Tibial nerve (tissue), 4 donors: ENCODE measurements at regions not wholly inside any gene's neighbourhood (a gene's known extent, or its start where the extent isn't known, plus 50 kb on each side); places are given as distances from the start of the nearest gene placed in this dataset.

ENCODE experiments used
- DNase-seq, 2 donors: peaks; one replicate each; pipeline ENCODE4 v3.0.0-alpha.2; 2019; ENCODE audit warnings: low spot score in 2 of 2
- H3K27ac ChIP-seq, 4 donors: fragments of 200-600 bp; sonication (generic) in 3 of 4; one replicate each; pipeline ENCODE4 v1.5.1; 2017 to 2019; ENCODE audit warnings: mild to moderate bottlenecking in 1 of 4
- H3K27me3 ChIP-seq, 2 donors: fragments of 200-600 bp; sonication (generic) in 1 of 2; one replicate each; pipeline versions ENCODE4 v1.5.1 to v1.6.0; 2017 to 2019
- H3K36me3 ChIP-seq, 3 donors: fragments of 200-600 bp; sonication (generic); one replicate each; pipeline ENCODE4 v1.5.1; 2018 to 2019
- H3K4me1 ChIP-seq, 4 donors: fragments of 200-600 bp; sonication (generic) in 3 of 4; one replicate each; pipeline ENCODE4 v1.5.1; 2017 to 2019
- H3K4me3 ChIP-seq, 4 donors: fragments of 200-600 bp; sonication (generic) in 3 of 4; one replicate each; pipeline ENCODE4 v1.5.1; 2017 to 2019; ENCODE audit warnings: mild to moderate bottlenecking in 1 of 4, moderate library complexity in 1 of 4
- H3K9me3 ChIP-seq, 4 donors: fragments of 200-600 bp; sonication (generic) in 3 of 4; one replicate each; pipeline ENCODE4 v1.5.1; 2017 to 2019
- EP300 ChIP-seq, 2 donors: sonication (generic); formaldehyde crosslinking; IDR thresholded peaks; one replicate each; pipeline ENCODE4 v1.6.1; 2017; ENCODE audit warnings: antibody characterized with exemption in 2 of 2, mild to moderate bottlenecking in 1 of 2
- POLR2A ChIP-seq, 2 donors: fragments of 450-650 bp; IDR thresholded peaks; one replicate each; pipeline ENCODE4 v1.6.1; 2017; ENCODE audit warnings: antibody characterized with exemption in 2 of 2, mild to moderate bottlenecking in 2 of 2, moderate library complexity in 2 of 2
- WGBS, 2 donors: methylation state at CpG; one replicate each; pipeline ENCODE4 v1.1.5; 2018; 5-methylcytosine and 5-hydroxymethylcytosine counted together
- TF ChIP-seq, protein P1 (sequence below), 5 experiments: fragments of 200-600 bp in 3 of 5; fragments of 450-650 bp in 2 of 5; sonication (generic) in 3 of 5; IDR thresholded peaks; one replicate each; pipeline ENCODE4 v1.5.1; 2016 to 2019; ENCODE audit warnings: antibody characterized with exemption in 5 of 5, mild to moderate bottlenecking in 3 of 5, moderate library complexity in 2 of 5

DNA sequence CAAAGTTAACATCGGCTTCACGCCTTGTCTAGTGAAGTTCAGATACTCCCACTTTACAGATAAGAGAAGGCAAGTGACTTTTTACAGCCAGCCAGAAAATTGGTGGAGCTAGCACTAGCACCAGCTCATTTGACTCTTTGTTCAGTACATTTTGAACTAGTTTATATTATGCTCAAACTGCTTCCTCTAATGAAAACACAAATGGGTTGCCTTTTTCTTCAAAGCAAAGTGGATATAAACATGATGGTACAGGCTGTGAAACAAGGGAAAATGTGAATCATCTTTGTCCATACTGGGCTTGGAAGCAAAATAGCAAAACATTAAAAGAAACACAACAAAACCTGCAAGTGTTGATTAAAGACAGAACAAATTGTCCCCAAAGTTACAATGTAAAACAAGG is 99.6 kb upstream of the LHCGR start:
- Histone ChIP-seq H3K36me3 (no peaks in the 10 kb centered on the region), H3K9me3 (no peaks in the 10 kb centered on the region), H3K4me1 (no peaks in the 10 kb centered on the region), H3K27me3 (no peaks in the 10 kb centered on the region), H3K4me3 (no peak overlapping the region), H3K27ac (no peak overlapping the region)
- TF ChIP-seq EP300 (IDR thresholded peaks at IDR 0.05) (peak in 1 of 2 donors; percentile 25), POLR2A (IDR thresholded peaks at IDR 0.05) (no peak)
- 81 to 88% methylated on average over 2 of the region's 2 CpGs for WGBS, 2 donors
- no peak for DNase-seq

GRCh38 chr2:48854681-48855080 is 99.2 kb upstream of the LHCGR start:
- H3K4me1 ChIP-seq, result no peaks in the 10 kb centered on the region
- H3K27ac ChIP-seq, result no peak overlapping the region
- TF ChIP-seq, protein P1, sequence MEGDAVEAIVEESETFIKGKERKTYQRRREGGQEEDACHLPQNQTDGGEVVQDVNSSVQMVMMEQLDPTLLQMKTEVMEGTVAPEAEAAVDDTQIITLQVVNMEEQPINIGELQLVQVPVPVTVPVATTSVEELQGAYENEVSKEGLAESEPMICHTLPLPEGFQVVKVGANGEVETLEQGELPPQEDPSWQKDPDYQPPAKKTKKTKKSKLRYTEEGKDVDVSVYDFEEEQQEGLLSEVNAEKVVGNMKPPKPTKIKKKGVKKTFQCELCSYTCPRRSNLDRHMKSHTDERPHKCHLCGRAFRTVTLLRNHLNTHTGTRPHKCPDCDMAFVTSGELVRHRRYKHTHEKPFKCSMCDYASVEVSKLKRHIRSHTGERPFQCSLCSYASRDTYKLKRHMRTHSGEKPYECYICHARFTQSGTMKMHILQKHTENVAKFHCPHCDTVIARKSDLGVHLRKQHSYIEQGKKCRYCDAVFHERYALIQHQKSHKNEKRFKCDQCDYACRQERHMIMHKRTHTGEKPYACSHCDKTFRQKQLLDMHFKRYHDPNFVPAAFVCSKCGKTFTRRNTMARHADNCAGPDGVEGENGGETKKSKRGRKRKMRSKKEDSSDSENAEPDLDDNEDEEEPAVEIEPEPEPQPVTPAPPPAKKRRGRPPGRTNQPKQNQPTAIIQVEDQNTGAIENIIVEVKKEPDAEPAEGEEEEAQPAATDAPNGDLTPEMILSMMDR (IDR thresholded peaks at IDR 0.05), result no peak
- no peak for TF ChIP-seq EP300 (IDR thresholded peaks at IDR 0.05)
- H3K4me3 ChIP-seq, result no peak overlapping the region
- DNase-seq, result no peak
- H3K27me3 ChIP-seq, result no peaks in the 10 kb centered on the region
- 89% methylated on average over 1 of the region's 1 CpG for WGBS, 2 donors
- H3K36me3 ChIP-seq, result no peaks in the 10 kb centered on the region
- H3K9me3 ChIP-seq, result no peaks in the 10 kb centered on the region

GRCh38 chr2:48852938-48853337 is 97.4 kb upstream of the LHCGR start:
- H3K36me3 ChIP-seq, result no peaks in the 10 kb centered on the region
- no peaks in the 10 kb centered on the region for H3K9me3 ChIP-seq
- H3K27me3 ChIP-seq, result no peaks in the 10 kb centered on the region
- no peak for TF ChIP-seq EP300 (IDR thresholded peaks at IDR 0.05)
- TF ChIP-seq POLR2A (IDR thresholded peaks at IDR 0.05), result no peak
- TF ChIP-seq, protein P1 (IDR thresholded peaks at IDR 0.05), result no peak
- H3K4me3 ChIP-seq, result no peak overlapping the region
- no peak overlapping the region for H3K27ac ChIP-seq
- 45 to 52% methylated on average over 1 of the region's 1 CpG for WGBS, 2 donors
- no peak for DNase-seq
- no peaks in the 10 kb centered on the region for H3K4me1 ChIP-seq

- Histone ChIP-seq H3K27ac (no peak overlapping the region), H3K27me3 (no peaks in the 10 kb centered on the region), H3K4me1 (no peaks in the 10 kb centered on the region), H3K4me3 (no peak overlapping the region), H3K36me3 (no peaks in the 10 kb centered on the region), H3K9me3 (no peaks in the 10 kb centered on the region)
- DNase-seq, result no peak
- WGBS, 2 donors, result 81 to 88% methylated on average over 3 of the region's 3 CpGs
- TF ChIP-seq EP300 (IDR thresholded peaks at IDR 0.05), result no peak
- TF ChIP-seq, protein P1 (IDR thresholded peaks at IDR 0.05), result no peak
- no peak for TF ChIP-seq POLR2A (IDR thresholded peaks at IDR 0.05)
Measured at GRCh38 chr2:48851161-48851560, 95.6 kb upstream of the LHCGR start.

DNA sequence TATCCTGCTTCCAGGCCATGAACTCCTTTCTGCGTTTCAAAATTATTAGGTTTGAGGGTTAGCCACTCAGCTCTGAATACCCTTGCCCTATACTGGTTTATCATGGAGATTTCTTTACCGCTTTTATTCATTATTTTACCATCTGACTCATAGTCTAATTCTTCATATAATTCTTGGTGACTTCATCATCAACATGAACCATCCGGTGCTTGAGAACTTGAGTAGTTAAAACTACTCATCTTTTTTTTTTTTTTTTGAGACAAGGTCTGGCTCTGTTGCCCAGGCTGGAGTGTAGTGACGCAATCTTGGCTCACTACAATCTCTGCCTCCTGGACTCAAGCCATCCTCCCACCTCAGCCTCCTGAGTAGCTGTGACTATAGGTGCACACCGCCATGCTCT is 94.2 kb upstream of the LHCGR start:
- 79% methylated on average over 5 of the region's 5 CpGs for WGBS, 2 donors
- Histone ChIP-seq H3K4me3 (no peak overlapping the region), H3K27me3 (no peaks in the 10 kb centered on the region), H3K9me3 (no peaks in the 10 kb centered on the region), H3K36me3 (no peaks in the 10 kb centered on the region), H3K4me1 (peaks cover 0 to 11% (median 0%) of the 10 kb centered on the region in 4 donors), H3K27ac (no peak overlapping the region)
- no peak for TF ChIP-seq POLR2A (IDR thresholded peaks at IDR 0.05)
- TF ChIP-seq, protein P1 (IDR thresholded peaks at IDR 0.05), result no peak
- TF ChIP-seq EP300 (IDR thresholded peaks at IDR 0.05), result no peak
- no peak for DNase-seq

GRCh38 chr2:48845684-48846083 is 90.2 kb upstream of the LHCGR start:
- no peak overlapping the region for H3K27ac ChIP-seq
- H3K4me1 ChIP-seq, result peaks cover 0 to 11% (median 0%) of the 10 kb centered on the region in 4 donors
- DNase-seq, result no peak
- 21 to 27% methylated on average over 3 of the region's 3 CpGs for WGBS, 2 donors
- no peak for TF ChIP-seq EP300 (IDR thresholded peaks at IDR 0.05)
- TF ChIP-seq POLR2A (IDR thresholded peaks at IDR 0.05), result no peak
- TF ChIP-seq, protein P1 (IDR thresholded peaks at IDR 0.05), result no peak
- H3K36me3 ChIP-seq, result no peaks in the 10 kb centered on the region
- no peaks in the 10 kb centered on the region for H3K9me3 ChIP-seq
- no peak overlapping the region for H3K4me3 ChIP-seq
- no peaks in the 10 kb centered on the region for H3K27me3 ChIP-seq
